DOHH2 (cell line): ENCODE measurements at regions not wholly inside any gene's neighbourhood (a gene's known extent, or its start where the extent isn't known, plus 50 kb on each side); places are given as distances from the start of the nearest gene placed in this dataset.

Experiments
- CTCF ChIP-seq: fragments of 200-600 bp; sonication (generic); IDR thresholded peaks from one replicate; pipeline ENCODE4 v1.5.1; 2014; ENCODE audit warnings: antibody characterized with exemption, mild to moderate bottlenecking, low read depth, low read length; ENCODE audit not compliant: poor library complexity, severe bottlenecking
- EZH2phosphoT487 ChIP-seq: fragments of 200-600 bp; sonication (generic); IDR thresholded peaks from 2 replicates; pipeline ENCODE4 v1.6.1; 2017; ENCODE audit warnings: borderline replicate concordance, mild to moderate bottlenecking, antibody characterized with exemption, low read length, moderate library complexity, mixed read lengths

GRCh38 chr3:161630794-161631193 is 134.2 kb downstream of the OTOL1 start:
- TF ChIP-seq CTCF (no peak), EZH2phosphoT487 (no peak)
